Activated CD8-positive, alpha-beta T cell treated with anti-CD3 and anti-CD28 coated beads for 36 hours (primary cell): ENCODE measurements at regions not wholly inside any gene's neighbourhood (a gene's known extent, or its start where the extent isn't known, plus 50 kb on each side); places are given as distances from the start of the nearest gene placed in this dataset.

ENCODE experiments used
- ATAC-seq: fragments of 200-7000 bp; cut with Tn5 transposase; one replicate; pipeline ENCODE4 v1.10.0; 2021; ENCODE audit warnings: mild to moderate bottlenecking, moderate library complexity
- CTCF ChIA-PET: fragments of 350-600 bp; sonication (Branson Sonifier 250); formaldehyde crosslinking; loops from one replicate; lab custom pipeline; 2021; ENCODE audit warnings: antibody characterized with exemption; lab: Charles Lee
- POLR2A ChIA-PET: fragments of 350-600 bp; sonication (Branson Sonifier 250); formaldehyde crosslinking; loops from one replicate; lab custom pipeline; 2021; ENCODE audit warnings: antibody characterized with exemption; lab: Charles Lee
- DNase-seq: peaks from one replicate; pipeline ENCODE4 v3.0.0-alpha.2; 2020
- H3K27ac Mint-ChIP-seq: one replicate; pipeline ENCODE4 v1.8.0; 2021; ENCODE audit warnings: mild to moderate bottlenecking, mixed read lengths
- H3K27me3 Mint-ChIP-seq: one replicate; pipeline ENCODE4 v1.8.0; 2021; ENCODE audit warnings: mixed read lengths
- H3K36me3 Mint-ChIP-seq: one replicate; pipeline ENCODE4 v1.8.0; 2021; ENCODE audit warnings: low read depth, mixed read lengths
- H3K4me1 Mint-ChIP-seq: one replicate; pipeline ENCODE4 v1.8.0; 2021; ENCODE audit warnings: low read depth, mixed read lengths
- H3K4me3 Mint-ChIP-seq: one replicate; pipeline ENCODE4 v1.8.0; 2021; ENCODE audit warnings: mild to moderate bottlenecking, moderate library complexity, mixed read lengths
- H3K9me3 Mint-ChIP-seq: one replicate; pipeline ENCODE4 v1.8.0; 2021; ENCODE audit warnings: mixed read lengths
- intact Hi-C: fragments of 100-400 bp; cut with micrococcal nuclease; formaldehyde crosslinking; loops from one replicate; pipeline ENCODE4 v1.10.0; 2022
- TF ChIP-seq, protein P1 (sequence below): fragments of 200-600 bp; IDR thresholded peaks from one replicate; pipeline ENCODE4 v1.8.0; 2022; ENCODE audit warnings: antibody characterized with exemption, mild to moderate bottlenecking

DNA sequence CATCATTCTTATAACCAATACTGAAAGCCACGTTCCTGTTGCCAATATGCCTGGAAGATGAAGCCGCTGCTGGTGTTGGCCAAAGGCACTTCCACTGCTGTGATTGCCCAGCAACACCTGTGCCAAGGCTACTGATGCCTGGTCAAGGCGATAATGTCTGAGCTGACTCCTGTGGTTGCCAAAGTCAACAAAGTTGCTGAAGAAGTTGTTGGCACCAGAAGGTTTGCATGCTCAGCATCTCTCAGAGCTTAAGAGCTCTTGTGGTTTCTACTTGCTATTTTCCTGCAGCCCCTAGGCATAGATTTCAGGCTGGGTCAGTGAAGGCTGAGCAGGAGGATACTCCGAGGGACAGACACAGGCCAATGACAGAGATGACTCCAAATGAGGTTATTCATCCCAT is 63.4 kb upstream of the RAB3GAP2 start:
- no peaks in the 10 kb centered on the region for H3K4me1 Mint-ChIP-seq
- no peak for ATAC-seq

DNA sequence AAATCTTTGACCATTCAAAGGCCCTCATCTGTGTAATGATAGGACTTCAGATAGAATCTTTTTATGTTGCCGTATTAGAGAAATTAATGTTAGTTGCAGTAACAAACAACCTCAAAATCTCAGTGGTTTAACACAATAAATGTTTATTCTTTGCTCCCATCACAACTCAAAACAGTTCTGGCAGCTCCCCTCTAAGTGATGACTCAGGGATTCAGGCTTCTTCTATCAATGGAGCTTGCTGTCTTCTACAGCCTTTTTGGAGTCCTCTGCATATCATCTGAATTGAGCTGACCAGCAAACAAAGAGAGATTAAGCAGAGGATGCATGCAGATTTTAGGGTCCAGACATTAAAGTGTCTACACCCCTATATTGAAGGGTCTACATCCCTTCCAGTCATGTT is 59.1 kb upstream of the RAB3GAP2 start:
- ATAC-seq = no peak
- TF ChIP-seq, protein P1, sequence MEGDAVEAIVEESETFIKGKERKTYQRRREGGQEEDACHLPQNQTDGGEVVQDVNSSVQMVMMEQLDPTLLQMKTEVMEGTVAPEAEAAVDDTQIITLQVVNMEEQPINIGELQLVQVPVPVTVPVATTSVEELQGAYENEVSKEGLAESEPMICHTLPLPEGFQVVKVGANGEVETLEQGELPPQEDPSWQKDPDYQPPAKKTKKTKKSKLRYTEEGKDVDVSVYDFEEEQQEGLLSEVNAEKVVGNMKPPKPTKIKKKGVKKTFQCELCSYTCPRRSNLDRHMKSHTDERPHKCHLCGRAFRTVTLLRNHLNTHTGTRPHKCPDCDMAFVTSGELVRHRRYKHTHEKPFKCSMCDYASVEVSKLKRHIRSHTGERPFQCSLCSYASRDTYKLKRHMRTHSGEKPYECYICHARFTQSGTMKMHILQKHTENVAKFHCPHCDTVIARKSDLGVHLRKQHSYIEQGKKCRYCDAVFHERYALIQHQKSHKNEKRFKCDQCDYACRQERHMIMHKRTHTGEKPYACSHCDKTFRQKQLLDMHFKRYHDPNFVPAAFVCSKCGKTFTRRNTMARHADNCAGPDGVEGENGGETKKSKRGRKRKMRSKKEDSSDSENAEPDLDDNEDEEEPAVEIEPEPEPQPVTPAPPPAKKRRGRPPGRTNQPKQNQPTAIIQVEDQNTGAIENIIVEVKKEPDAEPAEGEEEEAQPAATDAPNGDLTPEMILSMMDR = no peak
- POLR2A ChIA-PET = no interaction called here
- H3K9me3 Mint-ChIP-seq = no peaks in the 10 kb centered on the region
- intact Hi-C loops = no loop called here
- no peak overlapping the region for H3K27ac Mint-ChIP-seq
- CTCF ChIA-PET = no interaction called here
- no peaks in the 10 kb centered on the region for H3K4me1 Mint-ChIP-seq
- H3K36me3 Mint-ChIP-seq = no peaks in the 10 kb centered on the region
- H3K4me3 Mint-ChIP-seq = no peak overlapping the region
- H3K27me3 Mint-ChIP-seq = peaks cover 6% of the 10 kb centered on the region
- no peak for DNase-seq

More for the DNA sequence above, 63.4 kb upstream of the RAB3GAP2 start:
- TF ChIP-seq, protein P1 = no peak
- peaks cover 3% of the 10 kb centered on the region for H3K27me3 Mint-ChIP-seq
- no peak overlapping the region for H3K27ac Mint-ChIP-seq
- no peaks in the 10 kb centered on the region for H3K9me3 Mint-ChIP-seq
- no peak overlapping the region for H3K4me3 Mint-ChIP-seq
- intact Hi-C loops = no loop called here
- ChIA-PET POLR2A (no interaction called here), CTCF (no interaction called here)
- H3K36me3 Mint-ChIP-seq = no peaks in the 10 kb centered on the region
- DNase-seq = no peak

DNA sequence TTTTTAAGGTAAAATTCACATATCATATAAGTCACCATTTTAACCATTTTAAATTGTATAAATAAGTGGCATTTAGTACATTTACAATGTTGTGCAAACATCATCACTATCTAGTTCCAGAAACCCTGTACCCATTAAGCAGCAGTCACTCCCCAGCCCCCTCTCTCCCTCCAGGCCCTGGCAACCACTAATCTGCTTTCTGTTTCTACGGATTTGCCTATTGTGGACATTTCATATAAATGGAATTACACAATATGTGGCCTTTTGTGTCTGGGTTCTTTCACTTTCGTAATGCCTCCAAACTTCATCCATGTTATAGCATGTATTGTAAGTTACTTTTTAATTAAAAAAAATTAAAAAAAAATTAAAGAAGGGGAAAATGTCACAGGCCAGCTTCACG is 58.0 kb upstream of the RAB3GAP2 start:
- DNase-seq = no peak
- no peak overlapping the region for H3K27ac Mint-ChIP-seq
- CTCF ChIA-PET = no interaction called here

DNA sequence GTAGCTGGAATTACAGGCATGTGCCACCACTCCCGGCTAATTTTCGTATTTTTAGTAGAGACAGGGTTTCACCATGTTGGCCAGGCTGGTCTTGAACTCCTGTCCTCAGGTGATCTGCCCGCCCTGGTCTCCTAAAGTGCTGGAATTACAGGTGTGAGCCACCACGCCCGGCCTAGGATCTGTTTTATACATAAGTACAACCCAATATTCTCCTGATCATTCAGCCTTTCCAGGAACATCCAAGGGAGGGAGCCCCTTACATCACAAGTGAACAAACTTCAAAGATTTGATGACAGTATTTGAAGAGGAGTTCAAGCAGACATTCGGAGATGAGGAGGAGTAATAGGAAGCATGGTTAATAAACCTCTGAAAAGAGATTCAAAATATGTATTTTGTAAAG is 54.9 kb upstream of the RAB3GAP2 start:
- ChIA-PET CTCF (interaction anchor here (0.9 kb wide), 2 partner anchors 17 to 30 kb away, joined by 3 to 4 read pairs; no protein-coding TSS in a partner anchor), POLR2A (no interaction called here)
- Mint-ChIP-seq H3K4me1 (no peaks in the 10 kb centered on the region), H3K27ac (no peak overlapping the region), H3K27me3 (peaks cover 11% of the 10 kb centered on the region), H3K4me3 (no peak overlapping the region), H3K9me3 (no peaks in the 10 kb centered on the region), H3K36me3 (no peaks in the 10 kb centered on the region)
- DNase-seq = no peak
- TF ChIP-seq, protein P1 = no peak
- intact Hi-C loops = no loop called here
- no peak for ATAC-seq

More for the DNA sequence above, 58.0 kb upstream of the RAB3GAP2 start:
- peaks cover 11% of the 10 kb centered on the region for H3K27me3 Mint-ChIP-seq
- TF ChIP-seq, protein P1 = no peak
- intact Hi-C loops = no loop called here
- no peak overlapping the region for H3K4me3 Mint-ChIP-seq
- no peaks in the 10 kb centered on the region for H3K4me1 Mint-ChIP-seq
- no peaks in the 10 kb centered on the region for H3K36me3 Mint-ChIP-seq
- H3K9me3 Mint-ChIP-seq = no peaks in the 10 kb centered on the region
- POLR2A ChIA-PET = no interaction called here
- no peak for ATAC-seq

DNA sequence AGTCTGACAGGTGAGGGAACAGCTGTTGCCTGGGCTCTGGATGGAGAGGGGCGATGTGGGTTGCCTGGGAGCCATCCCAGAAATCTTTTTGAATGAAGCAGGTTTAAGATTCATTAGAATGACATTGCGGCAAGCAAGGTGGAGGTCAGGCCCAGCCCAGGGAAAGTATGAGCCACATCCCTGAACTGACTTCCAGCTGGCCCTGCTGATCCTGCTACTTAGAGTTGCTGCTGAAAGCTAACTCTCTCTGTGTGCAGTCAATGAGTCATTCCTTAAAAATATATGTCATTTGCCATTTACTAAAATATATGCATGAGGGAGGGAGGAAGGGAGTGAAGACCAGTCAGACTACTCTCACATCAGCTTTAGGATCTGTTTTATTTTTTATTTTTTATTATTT is 54.3 kb upstream of the RAB3GAP2 start:
- POLR2A ChIA-PET = no interaction called here
- Mint-ChIP-seq H3K9me3 (no peaks in the 10 kb centered on the region), H3K4me1 (no peaks in the 10 kb centered on the region), H3K36me3 (no peaks in the 10 kb centered on the region), H3K27me3 (peaks cover 11% of the 10 kb centered on the region), H3K4me3 (no peak overlapping the region), H3K27ac (no peak overlapping the region)
- DNase-seq (no peak), ATAC-seq (no peak)
- intact Hi-C loops = no loop called here
- TF ChIP-seq, protein P1 = no peak
- CTCF ChIA-PET = interaction anchor here (0.9 kb wide), 1 partner anchor 29 kb away, joined by 4 read pairs; no protein-coding TSS in a partner anchor
